Hypothalamus (tissue), 51 donors: ENCODE measurements at regions not wholly inside any gene's neighbourhood (a gene's known extent, or its start where the extent isn't known, plus 50 kb on each side); places are given as distances from the start of the nearest gene placed in this dataset.

ENCODE experiments used
- DNase-seq, 51 donors: peaks; one replicate each; lab custom pipeline; 2025; lab: John Stamatoyannopoulos, UW

DNA sequence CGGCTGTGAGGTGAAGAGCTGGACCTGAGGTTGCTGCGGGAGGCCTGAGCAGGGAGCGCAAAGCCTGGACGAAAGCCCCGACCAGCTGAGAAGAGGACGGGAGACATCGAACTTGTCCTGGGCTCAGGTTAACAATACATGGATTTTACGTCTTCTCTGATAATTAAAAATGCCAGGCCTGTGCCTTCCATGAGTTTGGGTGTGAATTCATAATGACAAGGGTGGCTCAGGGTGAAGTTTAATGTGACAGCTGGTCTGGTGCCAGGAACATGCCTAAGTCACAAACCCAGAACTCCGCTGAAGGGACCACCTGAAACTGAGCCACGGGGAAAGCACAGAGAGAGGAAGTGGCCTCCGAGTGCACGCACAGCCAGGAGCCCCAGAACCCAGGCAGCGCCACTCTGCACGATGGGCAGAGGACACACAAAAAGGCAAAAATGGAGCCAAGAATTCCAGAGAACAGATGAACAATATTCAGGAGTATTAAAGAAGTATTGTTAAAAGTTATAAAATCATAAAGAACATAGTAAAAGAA is 150.1 kb upstream of the RPS6KA2 start:
- no peak for DNase-seq

DNA sequence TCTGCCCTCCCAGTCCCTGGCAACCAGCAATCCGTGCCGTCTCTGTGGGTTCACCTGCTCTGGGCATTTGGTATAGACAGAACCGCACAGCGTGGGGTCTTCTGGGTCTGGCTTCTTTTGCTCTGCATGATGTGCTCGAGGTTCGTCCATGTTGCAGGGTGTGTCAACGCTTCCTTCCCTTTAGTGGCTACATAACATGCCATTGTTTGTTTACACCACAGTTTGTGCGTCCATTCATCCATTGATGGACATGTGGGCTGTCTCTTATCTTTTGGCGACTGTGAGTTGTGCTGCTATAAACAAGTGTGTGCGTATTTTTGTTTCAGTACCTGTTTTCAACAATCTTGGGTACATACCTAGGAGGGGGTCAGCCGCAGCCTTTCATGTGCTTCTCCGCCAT is 149.5 kb upstream of the RPS6KA2 start:
- no peak for DNase-seq

DNA sequence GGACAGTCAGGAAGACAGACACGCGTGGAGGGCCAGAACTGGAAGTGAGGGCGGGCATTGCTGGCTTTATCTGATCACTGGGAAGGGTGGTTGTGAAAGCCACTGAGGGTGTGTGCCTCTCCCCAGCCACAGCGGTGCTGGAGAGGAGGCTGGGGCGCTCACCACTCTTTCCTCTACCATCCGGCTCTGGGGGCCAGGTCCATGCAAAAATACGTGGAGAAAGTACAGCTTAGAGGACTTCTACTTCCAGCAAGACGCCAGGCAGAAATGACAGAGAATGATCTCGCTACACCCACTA is 148.8 kb upstream of the RPS6KA2 start:
- no peak for DNase-seq

DNA sequence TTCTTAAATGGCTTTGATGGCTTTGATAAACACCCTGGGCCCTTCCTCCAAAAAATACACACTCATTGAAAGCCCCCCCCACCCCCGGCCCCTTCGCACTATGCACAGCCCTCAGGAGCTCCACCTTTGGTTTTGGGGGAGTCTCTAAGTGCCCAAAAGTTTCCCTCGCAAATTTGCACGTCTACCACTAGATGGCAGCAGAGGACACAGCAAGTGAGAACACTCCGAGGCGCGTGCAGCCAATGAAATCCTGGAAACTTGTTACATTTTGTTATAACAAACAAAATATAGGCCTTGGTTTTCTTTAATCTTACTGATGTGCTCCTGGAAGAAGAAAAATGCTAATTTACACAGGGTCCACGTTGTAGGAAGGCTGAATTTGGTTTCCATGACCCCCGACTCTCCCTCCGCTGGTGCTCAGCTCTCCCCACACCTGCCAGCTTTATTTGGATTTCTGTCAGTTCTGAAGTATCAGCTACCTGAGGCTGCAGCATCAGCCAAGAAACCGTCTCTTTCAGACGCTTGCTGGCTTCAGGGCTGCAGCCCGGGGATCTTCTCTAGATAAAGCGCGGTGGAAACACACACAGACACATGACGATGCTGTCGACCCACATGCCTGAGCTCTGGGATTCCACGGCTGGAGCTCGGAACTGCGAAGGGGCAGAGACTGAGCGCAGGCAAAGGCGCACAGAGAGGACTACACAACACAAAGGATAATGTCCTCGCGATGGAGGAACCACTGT is 148.3 kb upstream of the RPS6KA2 start:
- DNase-seq, result peak in 27 of 51 donors; percentile 3 to 74 (median 33)

DNA sequence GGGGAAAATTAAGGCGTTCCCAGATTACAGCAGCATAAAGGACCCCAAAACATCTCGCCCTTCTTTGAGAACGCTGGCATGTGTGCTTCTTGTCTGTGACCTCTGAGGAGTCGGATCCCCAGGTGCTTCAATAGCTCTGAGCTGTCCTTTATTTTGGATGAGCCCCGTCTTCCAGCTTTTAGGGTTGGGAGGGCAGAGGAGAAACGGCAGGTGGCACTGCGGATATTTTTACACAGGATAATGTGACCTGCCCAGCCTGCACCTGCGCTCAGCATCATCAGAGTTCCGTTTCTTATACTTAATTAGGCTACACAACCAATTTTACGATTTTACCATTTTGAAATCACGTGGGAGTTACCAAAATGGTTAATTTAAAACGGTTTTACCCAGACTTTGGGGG is 147.7 kb upstream of the RPS6KA2 start:
- DNase-seq, result no peak

DNA sequence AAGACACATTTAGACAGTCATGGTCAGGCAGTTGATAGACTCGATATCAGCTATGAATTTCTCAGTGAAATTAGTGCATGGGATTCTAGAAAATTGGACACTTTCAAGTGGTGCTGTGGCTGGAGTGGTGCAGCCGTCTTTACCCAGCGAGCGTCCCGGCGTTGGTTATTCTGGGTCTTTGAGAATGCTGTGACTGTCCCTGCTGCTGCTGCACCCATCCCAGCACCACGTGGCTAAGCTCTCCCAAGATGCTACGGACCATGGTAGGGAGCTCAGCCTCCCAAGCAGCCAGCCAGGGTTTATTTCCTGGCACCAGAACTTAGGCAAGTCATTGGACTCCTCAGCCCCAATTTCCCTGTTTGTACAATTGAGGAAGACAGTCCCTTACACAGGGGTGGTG is 147.2 kb upstream of the RPS6KA2 start:
- DNase-seq, result no peak

DNA sequence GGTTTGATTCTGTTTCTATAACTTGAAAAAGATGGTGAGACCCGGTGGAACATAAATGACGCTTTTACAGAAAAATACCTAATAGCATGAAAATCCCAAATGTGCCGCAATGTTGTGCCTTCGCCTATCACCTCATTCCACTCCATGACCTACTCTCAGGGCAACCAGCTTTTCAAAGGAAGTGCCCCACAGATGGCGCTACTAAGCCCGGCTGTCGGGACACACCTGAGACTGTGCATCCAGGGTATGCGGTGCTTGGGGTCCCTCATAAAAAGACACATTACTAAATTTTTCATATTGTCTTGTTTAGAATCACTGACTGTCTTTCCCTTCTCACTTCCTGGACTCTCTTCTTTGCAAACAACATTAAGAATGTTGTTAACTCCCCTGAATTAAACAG is 145.5 kb upstream of the RPS6KA2 start:
- no peak for DNase-seq

DNA sequence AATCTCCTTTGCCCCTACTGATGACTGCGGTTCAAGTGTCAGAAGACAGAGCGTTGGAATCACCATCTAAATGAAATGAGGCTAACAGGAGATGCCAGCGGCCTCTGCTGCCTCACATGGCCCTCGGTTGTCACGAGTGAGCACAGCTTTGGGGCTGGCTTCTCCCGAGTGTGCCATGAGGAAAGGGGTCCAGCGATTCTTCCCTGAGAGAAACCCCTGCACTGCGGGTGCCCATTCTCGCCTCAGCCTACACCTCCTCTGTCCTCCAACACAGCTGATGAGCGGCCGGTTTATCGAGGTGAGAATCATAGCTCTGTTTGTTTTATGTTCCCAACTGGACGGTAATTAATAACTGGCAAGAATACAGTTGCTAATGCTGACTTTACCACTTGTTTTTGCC is 144.7 kb upstream of the RPS6KA2 start:
- DNase-seq, result no peak

DNA sequence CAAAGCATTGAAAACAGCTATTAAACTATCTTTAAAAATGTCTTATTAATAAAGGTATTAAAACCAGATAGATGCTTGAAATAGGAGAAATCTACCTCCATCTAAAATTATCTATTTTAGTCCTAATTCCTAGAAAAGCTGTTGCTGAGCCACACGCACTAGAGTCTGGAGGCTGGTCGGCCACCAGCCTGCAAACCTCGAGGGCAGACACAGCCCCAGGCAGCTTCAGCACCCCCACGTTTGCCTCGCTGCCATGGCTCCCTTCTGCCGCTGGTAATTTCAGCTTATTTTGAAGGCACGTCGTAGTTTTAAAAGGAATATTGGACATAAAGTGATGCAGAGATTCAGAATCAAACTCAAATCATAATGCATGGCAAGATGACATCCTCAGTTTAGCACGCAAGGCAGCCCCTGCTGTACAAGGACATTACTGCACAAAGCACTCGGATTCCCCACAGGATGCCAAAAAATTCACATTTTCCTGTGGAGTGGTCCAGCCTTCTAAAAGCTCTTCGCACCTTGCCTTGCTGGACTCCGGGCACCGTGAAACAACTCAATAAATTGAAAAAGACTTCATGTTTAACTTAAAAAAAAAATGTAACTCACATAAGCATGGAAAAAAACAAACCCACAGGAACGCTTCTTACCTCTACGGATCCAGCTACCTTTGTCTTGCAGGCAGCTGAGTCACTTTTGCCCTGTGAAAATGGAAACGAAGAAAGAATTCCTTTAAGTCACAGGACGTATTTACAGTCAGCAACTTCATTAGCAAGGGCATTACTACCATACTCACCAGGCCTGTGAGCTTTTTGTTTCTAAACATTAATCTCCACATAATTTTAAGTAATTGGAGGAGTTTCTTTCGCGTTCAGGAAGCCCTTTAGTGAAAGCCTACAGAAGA is 143.4 kb upstream of the RPS6KA2 start:
- no peak for DNase-seq

DNA sequence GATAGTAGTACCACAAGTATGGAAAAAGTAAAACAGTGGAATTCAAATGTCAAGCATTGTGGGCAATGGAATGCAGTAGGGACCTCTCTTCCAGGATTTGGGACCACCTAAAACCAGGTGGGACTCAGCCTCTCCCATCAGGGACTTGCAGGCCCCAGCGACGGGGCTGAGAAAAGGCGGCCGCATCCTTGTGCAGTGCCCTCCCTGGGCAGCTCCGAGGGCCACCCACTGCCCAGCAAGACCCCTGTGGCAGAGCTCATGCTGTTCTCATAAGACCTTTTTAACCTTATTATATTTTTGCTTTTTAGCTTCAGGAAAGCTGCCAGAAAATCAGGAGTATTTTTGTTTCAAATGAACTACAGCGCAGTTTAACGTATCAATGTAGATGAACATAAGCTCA is 142.6 kb upstream of the RPS6KA2 start:
- no peak for DNase-seq

DNA sequence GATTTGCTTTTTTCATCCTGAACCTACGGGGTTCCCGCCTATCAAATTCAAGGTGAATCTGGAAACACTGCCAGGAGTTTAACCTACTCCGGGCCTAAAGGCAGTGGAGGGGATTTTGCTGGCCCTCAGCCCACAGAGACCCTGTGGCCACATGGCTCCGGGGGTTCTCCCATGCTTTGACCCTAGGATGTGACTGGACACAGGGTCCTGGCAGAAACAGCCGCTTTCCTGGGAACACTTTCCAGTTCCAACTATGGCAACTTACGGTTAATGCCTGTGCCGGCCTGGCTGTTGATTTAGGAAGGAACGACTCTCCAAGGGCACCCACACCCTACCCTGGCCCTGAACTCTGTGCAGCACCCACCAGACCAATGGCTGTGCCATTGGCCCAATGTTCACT is 141.7 kb upstream of the RPS6KA2 start:
- DNase-seq, result no peak

DNA sequence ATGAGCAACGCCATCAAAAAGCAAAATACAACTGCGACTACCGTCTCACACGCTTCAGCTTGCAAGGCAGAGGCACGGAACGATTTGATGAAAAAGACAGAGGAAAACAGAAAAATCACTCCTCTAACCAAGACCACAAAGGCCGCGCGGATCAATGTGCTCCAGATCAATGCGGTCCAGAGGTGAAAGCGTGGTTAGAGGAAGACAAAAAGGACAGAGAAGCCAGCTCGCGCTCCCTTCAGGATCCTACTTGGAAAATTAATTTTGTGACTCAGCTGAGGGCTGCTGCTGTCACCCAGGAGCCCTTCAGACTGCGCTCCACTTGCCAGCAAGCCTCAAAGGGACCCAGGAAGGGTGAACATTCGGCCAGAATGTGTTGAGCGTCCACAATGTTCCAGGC is 140.2 kb upstream of the RPS6KA2 start:
- no peak for DNase-seq

DNA sequence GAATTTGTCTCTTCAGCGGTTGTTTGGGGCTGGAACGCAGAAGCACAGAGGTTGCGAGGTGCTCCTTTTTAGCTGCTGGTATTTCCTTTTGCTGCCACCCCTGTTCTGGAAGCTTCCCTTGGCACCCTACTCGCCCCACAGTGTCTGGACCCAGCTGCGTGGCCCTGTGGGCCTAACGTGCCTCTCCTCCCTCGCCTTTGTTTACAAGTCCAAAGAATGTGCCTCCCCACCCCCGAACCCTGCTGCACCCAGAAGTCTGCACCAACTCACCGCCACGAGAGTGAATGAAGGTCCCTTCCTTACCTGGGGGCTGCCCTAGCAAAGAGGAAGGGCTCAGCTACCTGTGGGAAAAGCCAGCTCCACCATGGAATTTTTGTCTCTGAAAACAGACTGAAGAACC is 139.7 kb upstream of the RPS6KA2 start:
- no peak for DNase-seq

DNA sequence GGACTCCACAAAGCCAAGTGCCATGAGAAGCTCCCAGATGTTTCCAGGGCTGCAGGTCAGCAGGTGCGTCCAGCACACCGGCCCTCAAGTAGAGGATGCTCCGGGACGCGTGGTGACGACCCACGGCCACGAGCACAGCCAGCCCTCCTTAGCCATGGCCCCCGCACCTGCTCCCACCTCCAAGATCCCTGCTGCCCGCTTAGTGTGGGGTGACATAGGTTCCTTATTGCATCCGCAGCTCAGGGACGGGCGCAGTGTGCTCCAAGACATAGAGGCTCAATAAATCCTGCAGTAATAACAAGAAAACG is 138.1 kb upstream of the RPS6KA2 start:
- no peak for DNase-seq

DNA sequence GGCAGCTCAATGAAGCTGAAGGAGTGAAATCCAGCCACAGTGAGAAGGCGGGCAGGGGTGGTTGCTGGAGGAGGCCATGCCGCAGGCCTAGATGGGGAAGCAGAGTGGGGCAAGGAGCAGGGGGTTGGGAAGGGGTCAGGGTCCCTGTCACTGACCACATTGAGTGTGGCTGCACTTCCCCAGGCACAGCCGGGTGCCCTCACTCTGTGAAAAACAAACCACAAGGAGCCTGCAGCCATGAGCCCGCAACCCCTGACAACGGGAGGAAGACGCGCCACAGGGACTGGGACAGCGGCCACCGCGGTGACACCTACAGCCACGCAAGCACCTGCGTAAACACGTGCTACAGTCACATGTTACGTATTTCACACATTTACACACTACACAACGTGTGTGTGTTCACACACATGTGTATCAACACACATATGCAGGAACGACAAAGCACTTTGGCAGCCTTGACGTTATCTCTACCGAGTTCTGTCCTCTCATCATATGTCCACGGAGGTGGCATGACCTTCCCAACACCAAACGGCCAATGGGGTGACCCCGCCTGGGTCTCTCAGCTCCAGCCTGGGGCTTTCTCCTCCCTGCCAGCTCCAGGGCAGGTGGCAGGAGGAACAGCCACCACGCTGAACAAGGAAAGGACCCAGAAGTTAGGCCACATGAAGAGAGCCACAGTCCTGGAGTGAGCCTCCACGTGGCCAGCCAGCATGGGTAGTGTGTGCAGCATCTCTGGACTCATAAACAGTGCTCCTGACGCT is 137.6 kb upstream of the RPS6KA2 start:
- DNase-seq, result no peak

DNA sequence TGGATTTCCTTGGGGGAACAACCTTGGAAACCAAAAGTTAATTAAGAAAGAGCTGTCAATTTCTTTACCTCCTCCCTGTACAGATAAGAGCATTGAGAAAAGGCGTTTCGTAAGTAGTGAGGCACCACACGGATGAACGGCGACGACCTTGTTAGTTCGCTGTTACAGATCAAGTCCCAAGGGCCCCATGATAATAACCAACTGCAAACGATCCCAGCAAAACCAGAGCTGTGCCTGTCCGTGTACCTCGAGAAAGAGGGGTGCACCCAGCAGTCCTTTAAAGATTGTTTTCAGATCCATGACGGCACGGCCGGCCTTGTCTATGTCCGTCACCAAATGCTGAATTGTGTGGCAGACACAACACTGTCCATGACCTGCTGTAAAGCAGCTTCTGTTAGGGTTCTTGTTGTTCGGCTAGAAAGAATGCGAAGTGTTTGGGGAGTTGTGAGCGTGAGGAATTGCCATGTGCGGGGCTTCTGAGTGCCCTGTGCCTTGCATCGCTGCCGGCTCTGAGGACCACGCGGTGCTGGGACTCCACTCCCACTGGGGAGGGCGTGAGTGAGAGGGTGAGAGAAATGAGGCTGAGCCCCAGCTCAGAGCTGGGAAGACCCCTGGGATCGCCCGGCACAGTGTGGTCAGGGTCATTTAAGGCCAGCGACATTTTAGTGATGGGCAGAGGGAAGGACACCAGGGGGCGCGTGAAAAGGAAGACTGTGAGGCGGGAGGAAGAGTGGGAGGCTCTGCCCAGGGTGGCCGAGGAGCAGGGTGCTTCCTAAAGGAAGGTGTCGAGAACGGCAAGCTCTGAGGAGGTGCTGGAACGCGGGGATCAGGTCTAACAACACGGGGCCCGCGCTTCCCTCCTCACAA is 136.8 kb upstream of the RPS6KA2 start:
- no peak for DNase-seq

DNA sequence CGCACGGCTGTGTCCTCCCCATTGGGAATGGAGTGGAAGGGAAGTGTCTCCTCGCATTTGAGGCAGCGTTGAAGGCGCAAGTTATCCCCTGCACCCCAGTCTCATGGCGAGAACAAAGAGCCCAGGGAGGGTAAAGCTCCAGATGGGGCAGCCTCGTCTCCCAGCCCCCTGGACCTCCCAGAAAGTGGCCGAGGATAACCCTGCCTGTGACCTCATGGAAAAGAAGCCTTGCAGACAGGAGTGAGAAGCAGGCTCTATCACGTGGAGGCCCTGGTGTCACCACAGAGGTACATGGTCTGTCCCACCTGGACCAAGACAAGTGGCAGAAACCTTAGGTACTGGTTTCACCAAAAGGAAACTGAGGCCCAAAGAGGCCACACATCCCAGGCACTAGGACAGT is 134.8 kb upstream of the RPS6KA2 start:
- no peak for DNase-seq

DNA sequence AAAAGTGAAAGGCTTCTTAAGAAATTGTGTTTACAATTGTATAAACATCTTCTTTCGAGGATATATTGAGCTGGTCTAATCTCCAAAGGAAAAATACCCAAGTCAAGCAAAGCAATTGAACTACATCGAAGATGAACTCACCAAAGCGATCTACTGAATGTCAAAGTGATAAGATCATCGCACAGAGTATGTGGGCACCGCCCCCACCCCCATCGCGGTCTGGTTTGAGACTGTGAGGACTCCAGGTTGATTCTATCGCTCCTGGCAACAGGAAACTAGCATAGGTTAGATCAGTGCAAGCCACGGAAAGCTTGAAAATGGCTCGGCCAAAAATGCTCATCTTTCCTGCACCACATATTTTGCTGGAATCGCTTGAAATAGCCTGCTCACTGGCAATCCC is 133.2 kb upstream of the RPS6KA2 start:
- DNase-seq, result no peak

DNA sequence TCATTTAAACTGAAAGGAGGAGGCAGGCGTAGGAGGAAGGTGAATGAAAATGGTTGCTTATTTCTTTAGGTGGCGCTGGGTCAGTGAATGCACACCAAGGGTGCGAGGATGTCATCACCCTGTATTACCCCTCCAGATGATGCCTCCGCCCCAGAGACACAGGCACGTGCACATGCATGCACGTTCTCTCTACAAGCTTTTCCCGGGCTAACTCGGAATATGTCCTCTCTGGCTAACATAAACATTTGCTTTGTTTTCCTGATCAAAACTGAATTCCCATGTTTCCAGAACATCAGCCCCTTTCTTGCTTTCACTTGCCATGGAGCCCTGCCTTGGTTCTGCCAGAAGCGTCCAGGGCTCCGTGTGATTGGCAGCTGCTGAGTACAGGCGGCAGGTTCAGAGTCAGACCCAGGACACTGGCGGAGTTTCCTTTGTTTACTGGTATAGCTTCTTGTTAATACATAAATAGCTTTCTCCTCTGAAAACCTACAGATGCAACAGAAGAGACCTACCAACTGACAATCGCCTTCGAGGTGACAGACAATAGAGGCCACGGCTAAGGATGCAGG is 131.2 kb upstream of the RPS6KA2 start:
- no peak for DNase-seq
